Ovary (tissue), 7 donors: ENCODE measurements at regions not wholly inside any gene's neighbourhood (a gene's known extent, or its start where the extent isn't known, plus 50 kb on each side); places are given as distances from the start of the nearest gene placed in this dataset.

Source experiments
- DNase-seq, 5 donors: peaks; one replicate each; pipeline ENCODE4 v3.0.0-alpha.2; 2019 to 2020
- H3K27ac ChIP-seq, 2 donors: fragments of 200-600 bp; one replicate each; pipeline versions ENCODE4 v1.5.1 to v1.8.0; 2019 to 2022
- H3K27me3 ChIP-seq: fragments of 200-600 bp; one replicate; pipeline ENCODE4 v1.8.0; 2022
- H3K36me3 ChIP-seq: fragments of 200-600 bp; sonication (generic); one replicate; pipeline ENCODE4 v1.5.1; 2019
- H3K4me1 ChIP-seq: one replicate; pipeline ENCODE4 v1.8.1; 2013; ENCODE audit warnings: mild to moderate bottlenecking, moderate library complexity; ENCODE audit not compliant: insufficient read depth
- H3K4me3 ChIP-seq: fragments of 200-600 bp; sonication (generic); one replicate; pipeline ENCODE4 v1.5.1; 2017
- H3K9me3 ChIP-seq, 2 donors: fragments of 200-600 bp in 1 of 2; sonication (generic) in 1 of 2; one replicate each; pipeline versions ENCODE4 v1.5.1 to v1.8.1; 2013 to 2019; ENCODE audit warnings: mild to moderate bottlenecking in 1 of 2, moderate library complexity in 1 of 2
- CTCF ChIP-seq, 3 donors: fragments of 450-650 bp in 2 of 3; fragments of 200-600 bp in 1 of 3; IDR thresholded peaks; one replicate each; pipeline versions ENCODE4 v1.5.1 to v1.8.0; 2016 to 2022; ENCODE audit warnings: antibody characterized with exemption in 3 of 3, mild to moderate bottlenecking in 1 of 3
- EP300 ChIP-seq: sonication (generic); formaldehyde crosslinking; IDR thresholded peaks from one replicate; pipeline ENCODE4 v1.6.1; 2017; ENCODE audit warnings: antibody characterized with exemption
- POLR2A ChIP-seq: fragments of 450-650 bp; IDR thresholded peaks from one replicate; pipeline ENCODE4 v1.6.1; 2017; ENCODE audit warnings: antibody characterized with exemption, mild to moderate bottlenecking, moderate library complexity
- WGBS, 3 donors: extraction: QIAGEN DNeasy Blood & Tissue Kit in 1 of 3; methylation state at CpG; one replicate each; pipeline versions ENCODE4 v1.1.5 to v1.1.7; 2013 to 2017; 5-methylcytosine and 5-hydroxymethylcytosine counted together
- intact Hi-C, 4 donors: fragments of 100-400 bp; cut with DNase I; formaldehyde crosslinking; loops; one replicate each; pipeline versions ENCODE4 v1.11.0 to v1.15.1; 2022 to 2023
- donor health status: DM: no; HTN: no; CAD: no; lungs with moderate emphysema.
- donor health status: DM: no; HTN: no; CAD: no.
- donor health status: Bipolar disorder and iron deficiency.
- donor health status: DM: no; HTN: no; CAD: no.
- donor health status: DM: yes; HTN: yes; CAD: no.

- Histone ChIP-seq H3K27ac (no peak overlapping the region), H3K4me3 (no peak overlapping the region), H3K9me3 (no peaks in the 10 kb centered on the region), H3K27me3 (no peaks in the 10 kb centered on the region), H3K4me1 (no peaks in the 10 kb centered on the region), H3K36me3 (no peaks in the 10 kb centered on the region)
- no peak for TF ChIP-seq POLR2A
- no peak for TF ChIP-seq CTCF (IDR thresholded peaks at IDR 0.05)
- no peak for TF ChIP-seq EP300
- DNase-seq = no peak
- intact Hi-C loops = no loop called here
- 89 to 93% (median 90%) methylated on average over 3 of the region's 3 CpGs for WGBS, 3 donors
Observed at GRCh38 chr4:28443371-28443770, 1582.7 kb downstream of the STIM2 start.

GRCh38 chr4:28443801-28444412 is 1583.3 kb downstream of the STIM2 start:
- H3K4me3 ChIP-seq = no peak overlapping the region
- H3K36me3 ChIP-seq = no peaks in the 10 kb centered on the region
- intact Hi-C loops = no loop called here
- 72 to 77% (median 72%) methylated on average over 7 of the region's 7 CpGs for WGBS, 3 donors
- no peak overlapping the region for H3K27ac ChIP-seq
- H3K4me1 ChIP-seq = no peaks in the 10 kb centered on the region
- no peak for TF ChIP-seq CTCF (IDR thresholded peaks at IDR 0.05)
- TF ChIP-seq EP300 = no peak
- TF ChIP-seq POLR2A = no peak
- peak in 1 of 5 donors; percentile 21 for DNase-seq
- H3K9me3 ChIP-seq = no peaks in the 10 kb centered on the region
- no peaks in the 10 kb centered on the region for H3K27me3 ChIP-seq

GRCh38 chr4:28444886-28445496 is 1584.3 kb downstream of the STIM2 start:
- no peaks in the 10 kb centered on the region for H3K27me3 ChIP-seq
- no peaks in the 10 kb centered on the region for H3K4me1 ChIP-seq
- no peak overlapping the region for H3K4me3 ChIP-seq
- no peak for DNase-seq
- no peaks in the 10 kb centered on the region for H3K9me3 ChIP-seq
- WGBS, 3 donors = 67 to 74% (median 70%) methylated on average over 3 of the region's 3 CpGs
- TF ChIP-seq POLR2A (no peak), CTCF (IDR thresholded peaks at IDR 0.05) (no peak), EP300 (no peak)
- intact Hi-C loops = no loop called here
- no peak overlapping the region for H3K27ac ChIP-seq
- H3K36me3 ChIP-seq = no peaks in the 10 kb centered on the region

GRCh38 chr4:28449085-28449484 is 1588.4 kb downstream of the STIM2 start:
- WGBS, 3 donors = 12 to 30% (median 21%) methylated on average over 3 of the region's 3 CpGs
- Histone ChIP-seq H3K27ac (no peak overlapping the region), H3K9me3 (no peaks in the 10 kb centered on the region), H3K36me3 (no peaks in the 10 kb centered on the region), H3K4me3 (no peak overlapping the region), H3K27me3 (no peaks in the 10 kb centered on the region), H3K4me1 (no peaks in the 10 kb centered on the region)
- TF ChIP-seq POLR2A = no peak
- TF ChIP-seq CTCF (IDR thresholded peaks at IDR 0.05) = no peak
- no peak for TF ChIP-seq EP300
- no peak for DNase-seq
- intact Hi-C loops = no loop called here
